Esophagus muscularis mucosa (tissue), 4 donors: ENCODE measurements at regions not wholly inside any gene's neighbourhood (a gene's known extent, or its start where the extent isn't known, plus 50 kb on each side); places are given as distances from the start of the nearest gene placed in this dataset.

Experiments
- CTCF ChIP-seq, 3 experiments: fragments of 200-600 bp in 2 of 3; fragments of 450-650 bp in 1 of 3; sonication (generic) in 2 of 3; IDR thresholded peaks; one replicate each; pipeline ENCODE4 v1.5.1; 2017 to 2019; ENCODE audit warnings: antibody characterized with exemption in 3 of 3, mild to moderate bottlenecking in 2 of 3, moderate library complexity in 1 of 3
- EP300 ChIP-seq: sonication (generic); formaldehyde crosslinking; IDR thresholded peaks from one replicate; pipeline ENCODE4 v1.6.1; 2017; ENCODE audit warnings: antibody characterized with exemption
- POLR2A ChIP-seq: fragments of 450-650 bp; IDR thresholded peaks from one replicate; pipeline ENCODE4 v1.6.1; 2017; ENCODE audit warnings: antibody characterized with exemption, moderate library complexity, mild to moderate bottlenecking, low read depth
- POLR2AphosphoS5 ChIP-seq, 2 donors: sonication (generic); formaldehyde crosslinking; IDR thresholded peaks; one replicate each; pipeline ENCODE4 v1.6.1; 2017; ENCODE audit warnings: antibody characterized with exemption in 2 of 2

- TF ChIP-seq CTCF (IDR thresholded peaks at IDR 0.05), result no peak
- TF ChIP-seq EP300, result no peak
- no peak for TF ChIP-seq POLR2A
- no peak for TF ChIP-seq POLR2AphosphoS5 (IDR thresholded peaks at IDR 0.05)
Measured at GRCh38 chr11:19380375-19380774, 139.6 kb upstream of the E2F8 start.
